HUES48 (cell line): ENCODE measurements at regions not wholly inside any gene's neighbourhood (a gene's known extent, or its start where the extent isn't known, plus 50 kb on each side); places are given as distances from the start of the nearest gene placed in this dataset.
"Not testable (repeated sequence)": the region's sequence is repeated elsewhere in the genome, so short reads cannot be mapped to it uniquely, and the experiment has no call there.

Source experiments
- H3K27ac ChIP-seq: one replicate; pipeline ENCODE4 v1.7.0; 2013; ENCODE audit warnings: low read depth, low read length, inconsistent platforms
- H3K27me3 ChIP-seq: 2 replicates; pipeline ENCODE4 v1.6.1; 2013; ENCODE audit warnings: mild to moderate bottlenecking, low read length; ENCODE audit not compliant: control insufficient read depth, insufficient read depth
- H3K36me3 ChIP-seq: 2 replicates; pipeline ENCODE4 v1.6.1; 2013; ENCODE audit warnings: low read length; ENCODE audit not compliant: control insufficient read depth, insufficient read depth
- H3K4me1 ChIP-seq: 2 replicates; pipeline ENCODE4 v1.6.1; 2013; ENCODE audit warnings: mild to moderate bottlenecking, low read length; ENCODE audit not compliant: control insufficient read depth, insufficient read depth
- H3K4me3 ChIP-seq: 2 replicates; pipeline ENCODE4 v1.5.1; 2013; ENCODE audit warnings: mild to moderate bottlenecking, low read depth, low read length
- H3K9ac ChIP-seq: 2 replicates; pipeline ENCODE4 v1.6.1; 2013; ENCODE audit warnings: mild to moderate bottlenecking, low read depth, low read length, moderate library complexity
- H3K9me3 ChIP-seq: 2 replicates; pipeline ENCODE4 v1.6.1; 2013; ENCODE audit warnings: low read length; ENCODE audit not compliant: control insufficient read depth, insufficient read depth

GRCh38 chr13:83794583-83794982 lies 87.7 kb downstream of the SLITRK1 start:
- H3K9me3 ChIP-seq: no peaks in the 10 kb centered on the region
- H3K9ac ChIP-seq: no peak overlapping the region
- no peak overlapping the region for H3K4me3 ChIP-seq
- H3K36me3 ChIP-seq: no peaks in the 10 kb centered on the region
- no peak overlapping the region for H3K27ac ChIP-seq
- H3K4me1 ChIP-seq: no peaks in the 10 kb centered on the region
- H3K27me3 ChIP-seq: no peaks in the 10 kb centered on the region

- H3K4me3 ChIP-seq: no peak overlapping the region
- no peak overlapping the region for H3K9ac ChIP-seq
- no peaks in the 10 kb centered on the region for H3K9me3 ChIP-seq
- H3K4me1 ChIP-seq: no peaks in the 10 kb centered on the region
- no peaks in the 10 kb centered on the region for H3K27me3 ChIP-seq
- no peak overlapping the region for H3K27ac ChIP-seq
- H3K36me3 ChIP-seq: no peaks in the 10 kb centered on the region
These were observed 102.0 kb downstream of the SLITRK1 start for GRCh38 chr13:83780227-83780626.

- no peaks in the 10 kb centered on the region for H3K4me1 ChIP-seq
- H3K9ac ChIP-seq: no peak overlapping the region
- no peaks in the 10 kb centered on the region for H3K36me3 ChIP-seq
- H3K9me3 ChIP-seq: no peaks in the 10 kb centered on the region
- no peaks in the 10 kb centered on the region for H3K27me3 ChIP-seq
- no peak overlapping the region for H3K27ac ChIP-seq
- H3K4me3 ChIP-seq: no peak overlapping the region
These were observed 108.3 kb downstream of the SLITRK1 start for GRCh38 chr13:83773961-83774360.

GRCh38 chr13:83765796-83766195 lies 116.5 kb downstream of the SLITRK1 start:
- H3K9me3 ChIP-seq: no peaks in the 10 kb centered on the region
- no peak overlapping the region for H3K4me3 ChIP-seq
- H3K9ac ChIP-seq: no peak overlapping the region
- H3K27me3 ChIP-seq: no peaks in the 10 kb centered on the region
- H3K27ac ChIP-seq: no peak overlapping the region
- no peaks in the 10 kb centered on the region for H3K4me1 ChIP-seq
- H3K36me3 ChIP-seq: no peaks in the 10 kb centered on the region

GRCh38 chr13:83761631-83762030 lies 120.6 kb downstream of the SLITRK1 start:
- Histone ChIP-seq H3K27me3 (no peaks in the 10 kb centered on the region), H3K4me3 (no peak overlapping the region), H3K9ac (no peak overlapping the region), H3K27ac (no peak overlapping the region), H3K4me1 (no peaks in the 10 kb centered on the region), H3K9me3 (no peaks in the 10 kb centered on the region), H3K36me3 (no peaks in the 10 kb centered on the region)

GRCh38 chr13:83755210-83755609 lies 127.1 kb downstream of the SLITRK1 start:
- H3K4me3 ChIP-seq, H3K36me3 ChIP-seq, H3K9ac ChIP-seq, H3K4me1 ChIP-seq, H3K27me3 ChIP-seq, H3K9me3 ChIP-seq, H3K27ac ChIP-seq: not testable (repeated sequence)

- Histone ChIP-seq H3K27me3 (no peaks in the 10 kb centered on the region), H3K9me3 (no peaks in the 10 kb centered on the region), H3K4me3 (no peak overlapping the region), H3K36me3 (no peaks in the 10 kb centered on the region), H3K4me1 (no peaks in the 10 kb centered on the region), H3K27ac (no peak overlapping the region), H3K9ac (no peak overlapping the region)
These were observed 128.2 kb downstream of the SLITRK1 start for GRCh38 chr13:83753912-83754624.

GRCh38 chr13:83752141-83752540 lies 130.1 kb downstream of the SLITRK1 start:
- H3K4me1 ChIP-seq: no peaks in the 10 kb centered on the region
- H3K27ac ChIP-seq: no peak overlapping the region
- no peaks in the 10 kb centered on the region for H3K36me3 ChIP-seq
- H3K9me3 ChIP-seq: no peaks in the 10 kb centered on the region
- no peaks in the 10 kb centered on the region for H3K27me3 ChIP-seq
- no peak overlapping the region for H3K9ac ChIP-seq
- H3K4me3 ChIP-seq: no peak overlapping the region

- no peak overlapping the region for H3K4me3 ChIP-seq
- H3K9ac ChIP-seq: no peak overlapping the region
- H3K27me3 ChIP-seq: no peaks in the 10 kb centered on the region
- H3K27ac ChIP-seq: no peak overlapping the region
- H3K36me3 ChIP-seq: no peaks in the 10 kb centered on the region
- no peaks in the 10 kb centered on the region for H3K9me3 ChIP-seq
- no peaks in the 10 kb centered on the region for H3K4me1 ChIP-seq
These were observed 141.7 kb downstream of the SLITRK1 start for GRCh38 chr13:83740622-83741021.

- no peak overlapping the region for H3K9ac ChIP-seq
- H3K27me3 ChIP-seq: no peaks in the 10 kb centered on the region
- H3K4me3 ChIP-seq: no peak overlapping the region
- peaks cover 5% of the 10 kb centered on the region; the same call in 1 of the 2 replicates for H3K4me1 ChIP-seq
- no peak overlapping the region for H3K27ac ChIP-seq
- H3K36me3 ChIP-seq: no peaks in the 10 kb centered on the region
- no peaks in the 10 kb centered on the region for H3K9me3 ChIP-seq
These were observed 143.9 kb downstream of the SLITRK1 start for GRCh38 chr13:83738407-83738806.

GRCh38 chr13:83733293-83733692 lies 149.0 kb downstream of the SLITRK1 start:
- H3K4me3 ChIP-seq: no peak overlapping the region
- H3K9ac ChIP-seq: no peak overlapping the region
- peaks cover 14% of the 10 kb centered on the region for H3K4me1 ChIP-seq
- no peaks in the 10 kb centered on the region for H3K9me3 ChIP-seq
- H3K36me3 ChIP-seq: no peaks in the 10 kb centered on the region
- H3K27ac ChIP-seq: no peak overlapping the region
- no peaks in the 10 kb centered on the region for H3K27me3 ChIP-seq
